ENCODE measurements at regions not wholly inside any gene's neighbourhood (a gene's known extent, or its start where the extent isn't known, plus 50 kb on each side); places are given as distances from the start of the nearest gene placed in this dataset.

- no peak for DNase-seq
Measured at GRCh38 chr14:22449600-22449905, 139.5 kb downstream of the DAD1 start.

GRCh38 chr14:22448905-22449599 lies 140.0 kb downstream of the DAD1 start:
- DNase-seq: no peak

GRCh38 chr14:22448035-22448904 lies 140.8 kb downstream of the DAD1 start:
- no peak for DNase-seq

GRCh38 chr14:22438742-22439141 lies 150.3 kb downstream of the DAD1 start:
- DNase-seq: no peak

GRCh38 chr14:22434901-22435550 lies 154.0 kb downstream of the DAD1 start:
- DNase-seq: no peak

- no peak for DNase-seq
Measured at GRCh38 chr14:22434030-22434429, 155.0 kb downstream of the DAD1 start.

- DNase-seq: no peak
Measured at GRCh38 chr14:22433069-22433468, 156.0 kb downstream of the DAD1 start.

- DNase-seq: peak; percentile 54
Measured at GRCh38 chr14:22432348-22432976, 156.6 kb downstream of the DAD1 start.

GRCh38 chr14:22429546-22430294 lies 159.3 kb downstream of the DAD1 start:
- DNase-seq: no peak

GRCh38 chr14:22428700-22429291 lies 160.2 kb downstream of the DAD1 start:
- no peak for DNase-seq

- no peak for DNase-seq
Measured at GRCh38 chr14:22427771-22428231, 161.2 kb downstream of the DAD1 start.

GRCh38 chr14:22426711-22427110 lies 162.3 kb downstream of the DAD1 start:
- DNase-seq: no peak

- no peak for DNase-seq
Measured at GRCh38 chr14:22423958-22424357, 165.1 kb downstream of the DAD1 start.

GRCh38 chr14:22422238-22422637 lies 166.8 kb downstream of the DAD1 start:
- DNase-seq: no peak

- DNase-seq: no peak
Measured at GRCh38 chr14:22420598-22421186, 168.3 kb downstream of the DAD1 start.

- no peak for DNase-seq
Measured at GRCh38 chr14:22419620-22420019, 169.4 kb downstream of the DAD1 start.

- no peak for DNase-seq
Measured at GRCh38 chr14:22418631-22419030, 170.4 kb downstream of the DAD1 start.

GRCh38 chr14:22417914-22418313 lies 171.1 kb downstream of the DAD1 start:
- no peak for DNase-seq

GRCh38 chr14:22416193-22416592 lies 172.8 kb downstream of the DAD1 start:
- DNase-seq: no peak

GRCh38 chr14:22415605-22415959 lies 173.4 kb downstream of the DAD1 start:
- DNase-seq: no peak

GRCh38 chr14:22414876-22415604 lies 174.0 kb downstream of the DAD1 start:
- no peak for DNase-seq

Data from NCI-H2029 treated with DMSO at 0.1 percent for 48 hours (cell line).